Vagina (tissue), 2 donors: ENCODE measurements at regions not wholly inside any gene's neighbourhood (a gene's known extent, or its start where the extent isn't known, plus 50 kb on each side); places are given as distances from the start of the nearest gene placed in this dataset.

Experiments
- POLR2A ChIP-seq, 2 donors: fragments of 450-650 bp; IDR thresholded peaks; one replicate each; pipeline ENCODE4 v1.6.1; 2017; ENCODE audit warnings: antibody characterized with exemption in 2 of 2, mild to moderate bottlenecking in 2 of 2, moderate library complexity in 2 of 2
- TF ChIP-seq, protein P1 (sequence below), 3 experiments: fragments of 450-650 bp in 2 of 3; fragments of 200-600 bp in 1 of 3; sonication (generic) in 1 of 3; IDR thresholded peaks; one replicate each; pipeline ENCODE4 v1.5.1; 2017 to 2019; ENCODE audit warnings: antibody characterized with exemption in 3 of 3, mild to moderate bottlenecking in 2 of 3, moderate library complexity in 2 of 3

DNA sequence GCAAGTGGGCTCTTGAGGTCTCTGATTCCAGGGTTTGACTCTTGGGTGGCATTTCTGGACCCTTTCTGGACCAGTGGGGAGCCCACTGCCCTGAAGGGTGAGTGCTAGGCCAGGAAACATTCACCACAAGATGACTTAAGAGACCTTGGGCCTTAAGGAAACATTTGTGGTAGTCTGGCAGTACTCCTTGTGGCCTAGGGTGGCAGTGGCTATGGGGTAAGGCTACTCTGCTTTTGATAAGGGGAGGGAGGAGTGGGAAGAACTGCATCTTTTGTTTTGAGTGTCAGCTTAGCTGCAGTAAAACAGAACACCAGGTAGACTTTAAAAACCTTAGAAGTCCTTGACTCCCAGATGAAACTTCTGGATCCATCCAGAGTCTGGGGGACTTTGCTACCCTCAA, 529.3 kb upstream of the LRRC7 start:
- TF ChIP-seq, protein P1, sequence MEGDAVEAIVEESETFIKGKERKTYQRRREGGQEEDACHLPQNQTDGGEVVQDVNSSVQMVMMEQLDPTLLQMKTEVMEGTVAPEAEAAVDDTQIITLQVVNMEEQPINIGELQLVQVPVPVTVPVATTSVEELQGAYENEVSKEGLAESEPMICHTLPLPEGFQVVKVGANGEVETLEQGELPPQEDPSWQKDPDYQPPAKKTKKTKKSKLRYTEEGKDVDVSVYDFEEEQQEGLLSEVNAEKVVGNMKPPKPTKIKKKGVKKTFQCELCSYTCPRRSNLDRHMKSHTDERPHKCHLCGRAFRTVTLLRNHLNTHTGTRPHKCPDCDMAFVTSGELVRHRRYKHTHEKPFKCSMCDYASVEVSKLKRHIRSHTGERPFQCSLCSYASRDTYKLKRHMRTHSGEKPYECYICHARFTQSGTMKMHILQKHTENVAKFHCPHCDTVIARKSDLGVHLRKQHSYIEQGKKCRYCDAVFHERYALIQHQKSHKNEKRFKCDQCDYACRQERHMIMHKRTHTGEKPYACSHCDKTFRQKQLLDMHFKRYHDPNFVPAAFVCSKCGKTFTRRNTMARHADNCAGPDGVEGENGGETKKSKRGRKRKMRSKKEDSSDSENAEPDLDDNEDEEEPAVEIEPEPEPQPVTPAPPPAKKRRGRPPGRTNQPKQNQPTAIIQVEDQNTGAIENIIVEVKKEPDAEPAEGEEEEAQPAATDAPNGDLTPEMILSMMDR (IDR thresholded peaks at IDR 0.05) = no peak
- TF ChIP-seq POLR2A (IDR thresholded peaks at IDR 0.05) = no peak
